ENCODE measurements at regions not wholly inside any gene's neighbourhood (a gene's known extent, or its start where the extent isn't known, plus 50 kb on each side); places are given as distances from the start of the nearest gene placed in this dataset.

DNA sequence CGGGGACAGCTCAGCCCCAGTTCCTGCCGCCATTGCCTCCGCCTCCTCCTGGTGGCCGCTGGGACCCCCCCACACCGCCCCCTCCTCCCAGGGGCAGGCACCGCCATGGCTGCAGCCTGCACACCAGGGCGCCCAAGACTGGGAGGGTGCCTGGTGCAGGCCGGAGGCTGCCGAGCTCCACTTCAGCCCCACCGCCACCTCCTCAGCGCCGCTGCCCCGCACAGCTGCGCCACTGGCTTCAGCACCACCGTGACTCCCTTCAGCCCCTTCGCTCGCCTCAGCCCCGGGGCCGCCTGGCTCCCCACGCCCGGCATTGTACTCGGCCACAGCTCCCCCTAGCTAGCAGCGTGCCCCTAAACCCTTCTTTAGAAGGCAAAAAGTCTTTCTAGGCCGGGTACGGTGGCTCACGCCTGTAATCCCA lies 131.1 kb downstream of the CRYBB2 start:
- no peak for DNase-seq (ENCODE audit: low spot score)

DNA sequence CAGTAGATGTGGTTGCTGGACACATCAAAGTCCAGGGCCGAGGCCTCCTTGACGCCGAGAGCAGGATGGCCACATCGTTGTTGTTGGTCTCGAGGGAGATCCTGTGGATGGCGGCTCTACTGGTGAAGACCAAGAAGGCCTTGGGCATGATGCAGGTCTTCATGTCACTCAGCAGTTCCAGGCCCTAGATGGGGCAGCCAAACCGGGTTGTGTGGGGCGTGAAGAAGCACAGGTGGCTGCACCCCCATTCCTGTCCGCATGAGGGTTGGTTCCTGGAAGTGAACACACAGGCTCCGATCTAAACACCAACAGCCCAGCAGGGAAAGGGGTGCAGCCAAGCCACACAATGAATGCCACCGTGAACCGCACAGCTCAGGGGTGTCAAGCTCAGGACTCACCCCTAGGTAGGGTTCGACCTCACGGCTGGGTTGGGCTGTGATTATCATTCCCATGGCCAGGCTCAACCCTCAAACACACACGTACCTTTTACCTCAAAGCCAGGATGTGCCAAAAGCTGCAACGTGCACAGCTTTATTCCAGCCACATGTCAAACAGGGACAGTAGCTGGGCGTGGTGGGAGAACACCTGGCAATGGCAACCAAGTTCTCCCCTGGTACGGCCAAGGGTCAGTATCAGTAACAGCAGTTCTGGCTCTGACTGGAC lies 132.3 kb downstream of the CRYBB2 start:
- DNase-seq (ENCODE audit: low spot score): no peak

- DNase-seq (ENCODE audit: low spot score): no peak
Measured at GRCh38 chr22:25352294-25352680, 132.8 kb downstream of the CRYBB2 start.

DNA sequence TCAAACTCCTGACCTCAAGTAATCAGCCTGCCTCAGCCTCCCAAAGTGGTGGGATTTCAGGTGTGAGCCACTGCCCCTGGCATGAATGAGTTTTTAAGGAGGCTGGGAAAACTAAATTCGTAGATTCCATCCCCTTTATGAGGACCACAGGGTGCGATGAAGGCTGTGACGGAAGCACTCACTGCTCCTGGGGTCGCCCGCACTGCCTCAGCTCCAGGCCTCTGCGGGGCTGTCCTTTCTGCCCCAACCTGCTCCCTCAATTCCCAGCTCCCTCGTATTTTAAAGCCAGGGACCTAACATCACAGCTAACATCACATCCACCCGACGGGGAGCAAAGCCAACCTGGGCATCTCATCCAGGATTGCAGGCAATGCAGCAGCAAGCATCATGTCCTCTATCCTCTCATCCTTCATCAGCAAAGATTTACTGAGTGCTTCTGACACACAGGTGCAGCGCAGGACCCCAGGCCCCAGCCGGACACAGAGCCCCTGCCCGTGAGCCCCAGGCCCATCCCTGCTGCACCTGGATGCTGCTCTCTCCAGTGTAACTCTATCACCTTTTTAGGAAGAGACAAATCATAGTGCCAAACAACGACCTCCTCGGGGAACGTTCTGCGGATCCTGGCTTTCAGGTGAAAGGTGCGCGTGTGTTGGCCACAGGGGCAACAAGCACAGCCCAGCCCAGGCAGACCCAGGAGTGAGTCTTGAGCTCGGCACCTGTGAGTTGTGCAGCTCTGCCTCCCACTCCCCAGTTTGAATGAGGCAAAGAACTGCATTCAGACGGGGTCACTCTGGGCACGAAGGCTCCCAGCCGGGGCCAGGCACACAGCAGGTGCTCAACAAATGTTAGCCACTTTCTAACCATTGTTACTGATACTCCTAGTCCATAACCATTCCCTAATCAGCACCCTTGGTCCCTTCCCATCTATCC lies 134.3 kb downstream of the CRYBB2 start:
- no peak for DNase-seq (ENCODE audit: low spot score)

DNA sequence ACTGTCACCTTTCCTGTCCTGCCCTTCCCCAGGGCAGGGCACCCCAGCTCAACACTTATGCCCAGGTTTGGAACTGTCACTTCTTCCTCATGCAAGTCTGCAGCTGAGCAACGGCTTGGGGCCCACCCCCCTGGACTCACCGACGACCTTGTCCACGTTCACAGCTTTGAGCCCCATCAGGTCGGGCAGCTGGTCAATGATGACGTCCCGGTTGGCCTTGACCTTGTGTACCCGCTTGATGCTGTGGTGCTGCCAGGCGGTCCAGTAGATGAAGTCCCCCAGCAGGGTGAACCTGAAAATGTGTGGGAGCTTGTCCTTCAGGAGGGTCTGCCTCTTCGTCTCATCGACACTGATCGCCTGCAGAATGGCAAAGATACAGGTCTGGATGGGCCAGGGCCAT lies 135.0 kb downstream of the CRYBB2 start:
- no peak for DNase-seq (ENCODE audit: low spot score)

DNA sequence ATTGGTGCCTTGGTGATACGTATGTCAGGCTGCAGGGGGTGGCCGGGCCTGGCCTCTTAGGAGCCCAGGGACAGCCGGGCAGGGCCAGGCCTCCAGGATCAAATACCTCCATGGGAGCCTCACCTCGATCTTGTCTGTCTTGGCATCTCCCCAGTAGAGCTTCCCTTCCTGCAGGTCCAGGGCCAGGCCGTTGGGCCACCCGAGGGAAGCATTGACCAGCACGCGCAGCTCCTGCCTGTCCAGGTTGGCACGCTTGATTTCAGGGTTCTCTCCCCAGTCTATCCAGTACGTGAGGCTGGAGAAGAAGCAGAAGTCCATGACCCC lies 137.7 kb downstream of the CRYBB2 start:
- DNase-seq (ENCODE audit: low spot score): no peak

DNA sequence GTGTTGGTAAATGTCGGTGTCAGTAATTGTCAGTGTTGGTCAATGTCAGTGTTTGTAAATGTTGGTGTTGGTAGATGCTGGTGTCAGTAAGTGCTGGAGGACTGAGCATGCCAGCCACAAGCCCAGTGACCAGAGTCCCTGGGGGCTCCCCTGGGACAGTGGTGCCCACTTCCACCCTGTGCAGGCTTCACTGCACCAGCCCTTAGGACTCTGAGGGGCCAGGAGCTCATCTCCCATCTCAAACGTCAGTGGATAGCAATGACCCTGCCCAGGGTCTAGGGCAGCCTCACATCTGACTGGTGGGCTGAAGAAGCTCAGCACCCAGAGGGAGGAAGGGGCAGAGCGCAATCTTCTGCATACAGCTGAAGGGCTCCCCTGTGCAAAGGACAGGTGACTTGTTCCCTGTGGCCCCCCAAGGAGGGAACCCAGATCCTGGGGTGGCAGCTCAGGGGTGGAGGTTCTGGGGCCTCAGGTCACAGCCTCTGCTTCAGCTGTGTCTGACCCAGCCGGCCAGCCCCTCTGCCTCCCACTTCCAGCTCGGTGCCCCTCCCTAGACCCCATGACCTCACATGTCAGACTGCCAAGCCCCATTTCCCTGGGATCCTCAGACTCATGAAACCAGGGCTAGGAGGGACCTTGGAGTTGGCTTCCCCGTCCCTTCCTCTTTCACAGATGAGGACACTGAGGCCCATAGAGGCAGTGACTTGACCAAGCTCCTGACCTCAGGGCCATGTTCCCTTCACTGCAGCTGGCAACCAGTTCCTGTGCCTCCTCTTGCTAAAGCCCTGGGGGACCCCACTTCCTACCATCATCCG lies 138.4 kb downstream of the CRYBB2 start:
- DNase-seq (ENCODE audit: low spot score): no peak

- DNase-seq (ENCODE audit: low spot score): no peak
Measured at GRCh38 chr22:25358421-25359170, 139.2 kb downstream of the CRYBB2 start.

GRCh38 chr22:25359601-25360261 lies 140.3 kb downstream of the CRYBB2 start:
- DNase-seq (ENCODE audit: low spot score): no peak

- no peak for DNase-seq (ENCODE audit: low spot score)
Measured at GRCh38 chr22:25360411-25360810, 141.0 kb downstream of the CRYBB2 start.

GRCh38 chr22:25360891-25361645 lies 141.6 kb downstream of the CRYBB2 start:
- no peak for DNase-seq (ENCODE audit: low spot score)

DNA sequence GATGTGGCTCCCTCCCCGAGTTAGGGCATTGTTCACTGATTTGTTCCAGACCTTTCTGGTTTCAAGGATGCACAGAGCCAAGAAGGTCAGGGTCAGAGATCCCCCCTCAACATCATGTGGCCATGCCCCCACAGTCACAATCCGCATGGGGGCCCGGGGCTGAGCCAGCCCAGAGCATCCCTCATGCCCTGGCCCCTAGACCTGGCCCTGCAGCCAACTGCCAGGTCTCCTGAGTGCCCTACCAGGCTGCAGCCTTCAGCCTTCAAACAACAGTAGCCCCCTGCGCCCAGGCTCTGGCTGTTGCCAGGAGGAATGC lies 142.4 kb downstream of the CRYBB2 start:
- no peak for DNase-seq (ENCODE audit: low spot score)

GRCh38 chr22:25362215-25362882 lies 142.9 kb downstream of the CRYBB2 start:
- peak; percentile 51 for DNase-seq (ENCODE audit: low spot score)

- no peak for DNase-seq (ENCODE audit: low spot score)
Measured at GRCh38 chr22:25362883-25363240, 143.4 kb downstream of the CRYBB2 start.

DNA sequence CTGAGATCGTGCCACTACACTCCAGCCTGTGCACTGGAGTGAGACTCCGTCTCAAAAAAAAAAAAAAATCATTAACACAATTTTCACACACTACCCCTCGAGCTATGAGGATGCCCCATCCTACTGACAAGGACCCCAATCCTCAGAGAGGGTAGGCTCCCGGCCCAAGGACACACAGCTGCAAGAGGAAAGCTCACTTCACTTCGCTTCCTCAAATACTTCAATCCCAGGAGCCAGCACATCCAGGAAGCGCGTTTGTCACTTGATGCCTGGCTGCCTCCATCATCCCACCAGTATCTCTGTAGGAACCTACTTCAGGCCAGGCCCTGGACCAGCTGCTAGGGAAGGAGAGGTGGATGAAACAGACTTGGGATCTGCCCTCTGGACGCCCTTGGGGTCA lies 144.0 kb downstream of the CRYBB2 start:
- DNase-seq (ENCODE audit: low spot score): no peak

DNA sequence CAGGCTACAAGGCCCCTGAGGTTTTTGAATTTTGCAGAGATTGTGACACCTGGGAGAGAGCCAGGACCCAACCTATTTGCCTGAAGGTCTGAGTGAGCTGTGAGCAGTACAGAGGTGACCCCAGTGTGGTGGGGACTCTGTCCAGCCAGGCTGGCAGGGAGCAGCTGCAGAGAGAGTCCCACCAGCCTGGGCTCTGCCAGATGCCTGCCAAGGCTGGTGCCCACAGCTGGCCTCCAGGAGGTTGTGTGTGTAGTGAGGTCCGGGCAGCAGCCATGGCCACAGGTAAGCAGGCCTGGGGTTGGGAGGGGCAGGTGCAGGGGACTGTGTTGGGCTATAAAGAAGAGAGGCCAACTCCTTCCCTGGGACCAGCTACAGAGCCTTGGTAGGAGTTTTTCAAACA lies 144.8 kb downstream of the CRYBB2 start:
- DNase-seq (ENCODE audit: low spot score): no peak

DNA sequence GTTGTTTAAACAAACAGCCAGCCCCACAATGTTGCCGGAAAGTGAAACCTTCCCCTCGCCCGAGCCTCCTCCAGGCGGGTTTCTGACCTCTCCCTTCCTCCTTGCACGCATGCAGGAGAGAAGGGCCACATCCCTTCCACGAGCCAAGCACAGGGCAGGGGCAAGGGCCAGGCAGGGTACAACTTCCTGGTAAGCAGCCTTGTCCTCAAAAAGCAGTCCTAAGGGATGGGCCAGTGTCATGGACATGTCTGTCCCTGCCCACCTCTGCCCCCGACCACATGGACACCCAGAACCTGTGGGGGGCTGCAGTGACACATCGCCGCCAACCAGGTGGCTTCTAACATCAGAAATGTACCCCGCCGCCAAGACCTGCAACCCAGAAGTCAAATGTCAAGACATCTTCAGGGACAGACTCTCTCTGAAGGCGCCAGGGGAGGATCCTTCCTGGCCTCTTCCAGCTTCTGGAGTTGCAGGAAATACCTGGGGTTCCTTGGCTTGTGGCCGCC lies 145.3 kb downstream of the CRYBB2 start:
- DNase-seq (ENCODE audit: low spot score): no peak

GRCh38 chr22:25365491-25366261 lies 146.2 kb downstream of the CRYBB2 start:
- DNase-seq (ENCODE audit: low spot score): no peak

DNA sequence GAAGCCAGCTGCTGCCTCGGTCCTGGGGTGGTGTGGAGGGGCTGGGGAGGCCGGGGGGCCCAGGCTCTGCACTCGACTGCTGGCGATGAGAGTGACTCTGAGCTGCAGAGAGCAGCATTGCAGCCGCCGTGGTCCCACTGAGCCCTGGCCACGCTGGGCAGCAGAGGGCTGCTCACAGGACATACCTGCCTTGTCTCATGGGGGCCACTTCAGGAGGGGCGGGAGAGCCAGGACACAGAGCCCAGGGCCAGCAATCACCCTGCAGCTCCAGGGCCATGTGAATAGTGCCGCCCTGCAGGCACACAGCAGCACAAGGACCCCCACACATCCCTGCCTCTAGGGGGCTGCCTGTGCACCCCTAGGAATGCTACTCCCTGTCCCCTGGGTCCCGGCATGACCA lies 147.0 kb downstream of the CRYBB2 start:
- no peak for DNase-seq (ENCODE audit: low spot score)

Data from mucosa of gallbladder (tissue), 1 donor.